22Rv1 (cell line): ENCODE measurements at regions not wholly inside any gene's neighbourhood (a gene's known extent, or its start where the extent isn't known, plus 50 kb on each side); places are given as distances from the start of the nearest gene placed in this dataset.

Source experiments
- CTCF ChIP-seq: fragments of 450-650 bp; IDR thresholded peaks from 2 replicates; pipeline ENCODE4 v1.5.1; 2017; ENCODE audit warnings: mild to moderate bottlenecking
- ZFX ChIP-seq: fragments of 450-650 bp; IDR thresholded peaks from 2 replicates; pipeline ENCODE4 v1.6.1; 2017; ENCODE audit warnings: antibody characterized with exemption, borderline replicate concordance

GRCh38 chr16:65884018-65884417 is 482.5 kb upstream of the CDH5 start:
- TF ChIP-seq CTCF (no peak), ZFX (no peak)
